Pulmonary artery endothelial cell (primary cell): ENCODE measurements at regions not wholly inside any gene's neighbourhood (a gene's known extent, or its start where the extent isn't known, plus 50 kb on each side); places are given as distances from the start of the nearest gene placed in this dataset.
"Not testable (repeated sequence)": the region's sequence is repeated elsewhere in the genome, so short reads cannot be mapped to it uniquely, and the experiment has no call there.

ENCODE experiments used
- DNase-seq: peaks from one replicate; pipeline ENCODE4 v3.0.0-alpha.2; 2011; ENCODE audit warnings: low read depth, low spot score

DNA sequence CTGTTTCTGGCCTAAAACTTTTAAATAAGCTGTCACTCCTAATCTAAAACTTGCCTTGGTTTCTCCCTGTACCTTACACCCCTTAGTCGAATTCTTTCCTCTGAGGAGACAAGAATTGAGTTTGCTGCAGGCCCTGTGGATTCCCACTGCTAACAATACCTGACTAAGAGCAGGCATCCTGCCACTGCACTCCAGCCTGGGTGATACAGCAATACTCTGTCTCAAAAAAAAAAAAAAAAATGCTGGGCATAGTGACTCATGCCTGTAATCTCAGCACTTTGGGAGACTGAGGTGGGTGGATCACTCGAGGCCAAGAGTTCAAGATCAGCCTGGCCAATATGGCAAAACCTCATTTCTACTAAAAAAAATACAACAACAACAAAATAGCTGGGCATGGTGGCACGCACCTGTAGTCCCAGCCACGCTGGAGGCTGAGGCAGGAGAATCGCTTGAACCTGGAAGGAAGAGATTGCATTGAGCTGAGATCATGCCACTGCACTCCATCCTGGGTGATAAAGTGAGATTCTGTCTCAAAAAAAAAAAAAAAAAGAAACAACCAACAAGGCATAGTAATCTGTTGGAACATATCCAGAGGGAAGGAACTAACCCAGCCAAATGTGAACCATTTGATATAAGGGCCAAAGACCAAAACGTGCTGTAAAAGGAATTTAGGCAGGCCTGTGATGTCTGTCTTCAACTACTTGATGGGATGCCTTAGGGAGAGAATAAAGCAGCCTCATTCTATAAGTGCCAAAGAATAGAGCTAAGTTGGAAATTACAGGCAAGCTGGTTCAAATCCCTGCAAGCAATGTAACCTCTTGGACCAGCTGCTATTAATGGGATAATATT is 732.7 kb upstream of the AUTS2 start:
- no peak for DNase-seq

- no peak for DNase-seq
Observed at GRCh38 chr7:68866200-68866570, 732.1 kb upstream of the AUTS2 start.

DNA sequence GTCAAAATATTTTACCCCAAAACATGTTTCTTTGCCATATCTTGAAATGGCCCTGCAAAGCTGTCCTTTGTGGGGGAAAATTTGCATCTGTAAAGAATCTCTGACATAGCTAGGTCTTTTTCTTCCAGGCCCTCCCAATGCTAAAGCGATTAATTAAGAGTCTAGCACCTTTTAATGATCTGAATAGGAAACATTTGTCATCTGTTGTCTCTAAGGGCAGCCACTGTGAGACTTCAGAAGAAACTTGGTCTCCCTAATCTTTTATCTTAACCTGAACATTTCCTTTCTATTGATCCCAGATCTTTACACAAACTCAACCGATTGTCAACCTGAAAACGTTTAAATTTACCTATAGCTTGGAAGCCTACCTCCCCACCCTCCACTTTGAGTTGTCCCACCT is 731.6 kb upstream of the AUTS2 start:
- DNase-seq = not testable (repeated sequence)

DNA sequence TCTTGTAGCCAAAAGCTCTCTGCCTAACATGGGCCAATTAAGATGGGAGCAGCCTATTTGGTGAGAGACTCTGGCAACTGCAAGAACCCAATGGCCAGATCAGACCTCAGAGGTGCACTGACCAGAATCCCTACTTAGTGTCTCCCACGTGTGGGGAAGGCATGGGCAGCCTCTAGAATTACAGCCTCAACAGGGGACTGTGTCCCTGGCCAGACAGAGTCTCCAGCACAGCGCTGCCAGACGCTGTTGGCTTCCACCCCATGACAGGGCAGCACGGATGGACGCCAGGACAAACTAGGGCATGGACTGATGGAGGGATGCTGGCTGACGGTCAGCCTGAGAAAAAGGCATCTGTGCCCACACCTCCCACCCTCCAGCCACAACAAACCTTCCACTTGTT is 729.3 kb upstream of the AUTS2 start:
- DNase-seq = no peak

- no peak for DNase-seq
Observed at GRCh38 chr7:68873616-68874015, 724.7 kb upstream of the AUTS2 start.

DNA sequence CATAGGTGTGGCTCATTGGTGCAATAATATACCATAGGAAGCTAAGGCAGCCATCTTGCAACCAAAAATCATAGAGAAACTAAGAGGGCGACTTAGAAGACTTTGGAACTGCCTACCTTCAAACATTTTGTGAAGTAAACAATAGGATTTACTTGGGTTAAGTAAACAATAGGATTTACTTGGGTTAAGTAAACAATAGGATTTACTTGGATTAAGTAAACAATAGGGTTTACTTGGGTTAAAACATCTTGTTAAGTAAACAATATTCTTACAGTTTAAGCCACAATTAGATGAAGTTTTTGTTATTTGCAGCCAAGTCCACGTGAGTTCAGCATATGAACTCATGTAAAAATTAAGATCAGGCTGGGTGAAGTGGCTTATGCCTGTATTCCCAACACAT is 722.4 kb upstream of the AUTS2 start:
- DNase-seq = no peak

DNA sequence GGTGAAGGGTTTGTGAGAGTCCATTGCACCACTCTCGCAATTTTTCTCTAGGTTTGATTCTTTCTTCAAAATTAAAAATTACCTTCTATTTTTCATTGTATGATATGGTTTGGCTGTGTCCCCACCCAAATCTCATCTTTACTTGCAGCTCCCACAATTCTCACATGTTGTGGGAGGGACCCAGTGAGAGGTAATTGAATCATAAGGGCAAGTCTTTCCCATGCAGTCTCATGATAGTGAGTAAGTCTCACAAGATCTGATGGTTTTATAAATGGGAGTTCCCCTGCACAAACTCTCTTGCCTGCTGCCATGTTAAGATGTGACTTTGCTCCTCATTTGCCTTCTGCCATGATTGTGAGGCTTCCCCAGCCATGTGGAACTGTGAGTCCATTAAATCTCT is 711.2 kb upstream of the AUTS2 start:
- not testable (repeated sequence) for DNase-seq

GRCh38 chr7:68888971-68889385 is 709.3 kb upstream of the AUTS2 start:
- DNase-seq = no peak

GRCh38 chr7:68892236-68892635 is 706.0 kb upstream of the AUTS2 start:
- DNase-seq = no peak

DNA sequence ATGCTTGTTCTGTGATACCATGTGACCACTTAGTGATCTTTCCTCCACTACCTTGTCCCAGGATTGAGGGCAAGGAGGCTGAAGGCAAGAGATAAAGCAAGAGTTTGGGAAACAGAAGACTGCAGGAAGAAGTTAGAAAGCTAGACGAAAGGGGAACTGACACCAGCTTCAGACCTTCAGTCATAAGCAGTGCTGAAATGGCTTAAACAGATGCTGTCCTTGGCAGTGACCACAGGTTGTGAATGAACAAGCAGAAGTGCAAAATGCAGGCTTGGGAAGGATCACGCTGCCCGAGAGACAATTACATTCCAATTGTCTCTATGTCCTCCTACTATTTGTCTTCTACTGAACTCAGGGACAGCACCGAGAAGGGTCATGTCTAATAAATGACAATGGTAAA is 704.9 kb upstream of the AUTS2 start:
- DNase-seq = no peak

DNA sequence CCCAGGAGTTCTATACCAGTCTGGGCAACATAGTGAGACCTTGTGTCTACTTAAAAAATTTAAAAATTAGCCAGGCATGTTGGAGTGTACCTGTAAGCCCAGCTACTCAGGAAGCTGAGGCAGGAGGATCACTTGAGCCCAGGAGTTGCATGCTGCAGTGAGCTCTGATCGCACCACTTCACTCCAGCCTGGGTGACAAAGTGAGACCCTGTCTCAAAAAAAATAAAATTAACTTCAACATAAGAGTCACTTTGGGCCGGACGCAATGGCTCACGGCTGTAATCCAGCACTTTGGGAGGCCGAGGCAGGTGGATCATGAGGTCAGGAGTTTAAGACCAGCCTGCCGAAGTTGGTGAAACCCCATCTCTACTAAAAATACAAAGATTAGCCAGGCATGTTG is 699.1 kb upstream of the AUTS2 start:
- DNase-seq = not testable (repeated sequence)

DNA sequence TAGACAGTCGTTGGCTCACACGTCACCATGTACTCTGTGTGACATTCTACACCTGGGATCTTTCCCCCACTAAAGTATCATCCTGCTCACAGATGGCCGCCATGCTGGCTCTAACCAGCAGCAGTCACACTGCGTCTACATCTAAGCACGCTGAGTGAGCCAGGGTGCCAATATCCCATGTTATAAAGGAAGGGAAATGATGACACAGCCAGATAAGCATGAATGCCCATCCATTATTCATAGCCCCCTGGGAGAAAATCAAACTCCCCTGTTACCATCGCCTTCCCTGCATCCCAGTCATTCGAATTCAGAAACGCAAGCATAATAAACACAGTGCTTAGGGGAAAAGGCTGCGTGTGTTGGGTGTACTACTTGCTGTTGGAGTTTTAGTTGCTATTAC is 698.2 kb upstream of the AUTS2 start:
- no peak for DNase-seq

DNA sequence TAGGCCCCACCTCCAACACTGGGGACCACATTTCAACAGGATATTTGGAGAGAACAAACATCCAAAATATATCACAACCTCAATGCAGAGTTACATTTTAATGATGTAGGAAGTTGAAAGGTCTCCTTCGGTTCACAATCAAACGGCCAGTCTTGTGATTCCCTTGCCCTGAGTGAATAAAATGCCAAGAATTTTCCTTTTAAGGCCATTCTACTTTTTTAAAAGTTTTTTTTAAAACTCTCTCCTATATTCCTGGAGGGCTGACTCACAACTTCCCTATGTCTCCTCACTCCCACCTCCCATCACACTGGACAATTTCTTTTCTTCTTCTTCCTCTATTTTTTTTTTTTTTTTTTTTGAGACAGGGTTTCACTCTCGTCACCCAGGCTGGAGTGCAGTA is 693.6 kb upstream of the AUTS2 start:
- DNase-seq = no peak

DNA sequence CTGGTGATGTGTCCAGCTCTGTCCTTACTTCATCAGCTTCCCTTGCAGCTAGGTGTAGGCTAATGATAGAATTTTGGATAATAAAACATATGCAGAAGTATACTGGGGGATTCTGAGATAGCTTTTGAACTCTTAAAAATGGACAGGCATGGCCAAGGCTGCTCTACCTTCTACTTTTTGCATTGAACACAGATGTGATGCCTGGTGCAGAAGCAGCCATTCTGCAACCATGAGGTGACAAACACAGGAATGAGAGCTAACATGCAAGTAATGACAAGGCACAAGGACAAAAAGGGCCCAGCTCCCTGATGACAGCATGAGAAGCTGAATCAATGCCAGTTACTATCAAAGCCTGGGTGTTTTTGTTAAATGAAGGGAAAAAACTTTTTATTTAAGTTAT is 686.5 kb upstream of the AUTS2 start:
- DNase-seq = no peak

- no peak for DNase-seq
Observed at GRCh38 chr7:68914006-68914405, 684.3 kb upstream of the AUTS2 start.

DNA sequence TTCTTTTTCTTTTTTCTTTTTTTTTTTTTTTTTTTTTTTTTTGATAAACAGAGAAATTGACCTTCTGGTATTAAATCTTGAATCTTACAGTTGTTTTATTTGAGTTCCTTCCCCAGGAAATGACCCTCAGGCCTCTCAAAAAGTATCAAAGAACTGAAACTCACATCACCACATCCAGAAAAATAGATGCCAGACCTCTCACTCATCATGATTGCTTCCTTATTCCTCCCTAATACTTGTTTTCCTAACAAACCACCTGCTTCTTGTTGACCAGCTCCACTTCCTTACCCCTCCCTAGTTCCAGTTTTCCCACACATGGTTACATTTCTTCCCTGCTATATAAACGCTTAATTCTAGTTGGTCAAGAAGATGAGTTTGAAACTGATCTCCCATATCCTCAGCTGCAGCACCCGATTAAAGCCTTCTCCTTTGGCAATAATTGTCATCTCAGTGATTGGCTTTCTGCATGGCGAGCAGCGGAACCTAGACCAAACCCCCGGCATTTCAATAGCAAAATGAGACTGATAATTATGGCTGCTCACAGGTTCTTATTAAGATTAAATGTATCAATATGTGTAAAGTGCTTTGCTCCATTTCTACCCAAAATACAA is 681.1 kb upstream of the AUTS2 start:
- no peak for DNase-seq

GRCh38 chr7:68918621-68919020 is 679.7 kb upstream of the AUTS2 start:
- no peak for DNase-seq

- no peak for DNase-seq
Observed at GRCh38 chr7:68922850-68923249, 675.4 kb upstream of the AUTS2 start.

DNA sequence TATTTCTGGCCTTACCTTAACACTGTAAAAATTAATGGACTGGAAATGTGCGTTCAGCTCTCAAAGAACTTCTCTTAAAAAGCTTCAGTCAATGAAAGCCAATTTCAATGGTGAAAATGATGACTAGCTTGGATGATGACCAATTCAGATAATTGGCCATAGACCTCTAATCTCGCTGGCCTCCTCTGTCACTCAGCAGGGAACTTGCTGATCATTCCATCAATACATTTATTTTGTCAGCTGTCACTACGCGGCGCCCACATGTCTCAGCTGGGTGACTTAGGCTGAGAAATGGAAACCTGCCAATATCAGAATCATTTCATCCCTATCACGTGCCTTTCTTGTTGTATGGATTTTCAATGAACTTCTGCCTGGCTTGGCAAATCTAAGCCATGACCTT is 673.0 kb upstream of the AUTS2 start:
- DNase-seq = no peak

- DNase-seq = no peak
Observed at GRCh38 chr7:68929781-68930261, 668.5 kb upstream of the AUTS2 start.

GRCh38 chr7:68936471-68937035 is 661.7 kb upstream of the AUTS2 start:
- no peak for DNase-seq

- DNase-seq = no peak
Observed at GRCh38 chr7:68938151-68938550, 660.1 kb upstream of the AUTS2 start.

- no peak for DNase-seq
Observed at GRCh38 chr7:68943786-68944185, 654.5 kb upstream of the AUTS2 start.
